A549 (cell line): ENCODE measurements at regions not wholly inside any gene's neighbourhood (a gene's known extent, or its start where the extent isn't known, plus 50 kb on each side); places are given as distances from the start of the nearest gene placed in this dataset.

ENCODE experiments used
- CEBPB ChIP-seq, 2 experiments: fragments of >200 bp in 1 of 2; sonication (Bioruptor Twin) in 1 of 2; formaldehyde crosslinking in 1 of 2; IDR thresholded peaks; 2 replicates each; pipeline ENCODE4 v1.6.1; 2012 to 2016
- CHD2 ChIP-seq: fragments of 150-350 bp; IDR thresholded peaks from 2 replicates; pipeline ENCODE4 v1.6.1; 2014; ENCODE audit warnings: low read length; ENCODE audit not compliant: partially characterized antibody
- EHMT2 ChIP-seq: fragments of 200-600 bp; sonication (generic); IDR thresholded peaks from 2 replicates; pipeline ENCODE4 v1.6.1; 2016; ENCODE audit warnings: antibody characterized with exemption, low read depth, mild to moderate bottlenecking, moderate library complexity
- EP300 ChIP-seq, 2 experiments: fragments of >200 bp; sonication (Bioruptor Twin); formaldehyde crosslinking; IDR thresholded peaks; 2 replicates in 1 of 2; 3 replicates in 1 of 2; pipeline ENCODE4 v1.6.1; 2016 to 2017
- KDM1A ChIP-seq: fragments of 200-600 bp; sonication (generic); IDR thresholded peaks from 2 replicates; pipeline ENCODE4 v1.6.1; 2016; ENCODE audit warnings: low read depth, mild to moderate bottlenecking
- KDM5A ChIP-seq: fragments of 200-600 bp; sonication (generic); IDR thresholded peaks from 2 replicates; pipeline ENCODE4 v1.6.1; 2016; ENCODE audit warnings: antibody characterized with exemption, mild to moderate bottlenecking
- MYC ChIP-seq: IDR thresholded peaks from 2 replicates; pipeline ENCODE4 v1.6.1; 2012; ENCODE audit warnings: mild to moderate bottlenecking, inconsistent platforms, low read length, improper control_type of control experiment, borderline replicate concordance
- POLR2A ChIP-seq: IDR thresholded peaks from 2 replicates; pipeline ENCODE4 v1.6.1; 2012; ENCODE audit warnings: mild to moderate bottlenecking, low read length
- RFX5 ChIP-seq: fragments of 450-650 bp; IDR thresholded peaks from 2 replicates; pipeline ENCODE4 v1.7.1; 2014; ENCODE audit warnings: antibody characterized with exemption, mild to moderate bottlenecking, moderate library complexity
- SMC3 ChIP-seq: fragments of >200 bp; sonication (Bioruptor Twin); formaldehyde crosslinking; IDR thresholded peaks from 3 replicates; pipeline ENCODE4 v1.6.1; 2018; ENCODE audit warnings: inconsistent platforms
- TFCP2L1 ChIP-seq: fragments of 250-450 bp; sonication (Bioruptor Pico); IDR thresholded peaks from 2 replicates; pipeline ENCODE4 v1.5.0; 2021; ENCODE audit warnings: mild to moderate bottlenecking
- TF ChIP-seq, protein P1 (sequence below): fragments of 450-650 bp; IDR thresholded peaks from 2 replicates; pipeline ENCODE4 v1.6.1; 2014; ENCODE audit warnings: antibody characterized with exemption
- TF ChIP-seq, protein P2 (sequence below): fragments of >200 bp; sonication (Bioruptor Twin); formaldehyde crosslinking; IDR thresholded peaks from 3 replicates; pipeline ENCODE4 v1.5.1; 2016

DNA sequence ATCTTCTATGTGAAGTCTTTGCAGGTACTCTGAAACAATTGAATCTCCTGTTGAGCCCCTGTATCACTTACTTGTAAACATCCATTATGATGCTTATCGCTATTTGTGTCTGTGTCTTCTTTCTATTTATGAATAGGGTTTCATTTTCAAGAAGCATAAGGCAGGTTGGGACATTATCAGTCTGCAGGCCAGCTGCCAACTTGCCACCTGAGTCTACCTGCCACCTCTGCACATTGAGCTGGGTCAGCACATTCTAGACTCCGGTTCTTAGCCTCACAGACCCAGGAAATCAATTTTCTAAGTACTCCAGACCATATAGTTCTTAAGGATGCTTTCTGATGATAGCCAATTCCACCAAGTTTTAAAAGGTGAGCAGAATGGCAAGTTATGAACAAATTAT, 105.7 kb upstream of the MCTP2 start:
- TF ChIP-seq, protein P1, sequence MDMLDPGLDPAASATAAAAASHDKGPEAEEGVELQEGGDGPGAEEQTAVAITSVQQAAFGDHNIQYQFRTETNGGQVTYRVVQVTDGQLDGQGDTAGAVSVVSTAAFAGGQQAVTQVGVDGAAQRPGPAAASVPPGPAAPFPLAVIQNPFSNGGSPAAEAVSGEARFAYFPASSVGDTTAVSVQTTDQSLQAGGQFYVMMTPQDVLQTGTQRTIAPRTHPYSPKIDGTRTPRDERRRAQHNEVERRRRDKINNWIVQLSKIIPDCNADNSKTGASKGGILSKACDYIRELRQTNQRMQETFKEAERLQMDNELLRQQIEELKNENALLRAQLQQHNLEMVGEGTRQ = no peak
- TF ChIP-seq TFCP2L1 (CRISPR knock-in tag) (no peak), KDM1A (no peak), CHD2 (no peak), POLR2A (no peak), CEBPB (IDR thresholded peaks at IDR 0.05) (no peak), MYC (no peak), SMC3 (no peak), EP300 (IDR thresholded peaks at IDR 0.05) (no peak), EHMT2 (no peak), KDM5A (no peak), RFX5 (no peak)
- TF ChIP-seq, protein P2, sequence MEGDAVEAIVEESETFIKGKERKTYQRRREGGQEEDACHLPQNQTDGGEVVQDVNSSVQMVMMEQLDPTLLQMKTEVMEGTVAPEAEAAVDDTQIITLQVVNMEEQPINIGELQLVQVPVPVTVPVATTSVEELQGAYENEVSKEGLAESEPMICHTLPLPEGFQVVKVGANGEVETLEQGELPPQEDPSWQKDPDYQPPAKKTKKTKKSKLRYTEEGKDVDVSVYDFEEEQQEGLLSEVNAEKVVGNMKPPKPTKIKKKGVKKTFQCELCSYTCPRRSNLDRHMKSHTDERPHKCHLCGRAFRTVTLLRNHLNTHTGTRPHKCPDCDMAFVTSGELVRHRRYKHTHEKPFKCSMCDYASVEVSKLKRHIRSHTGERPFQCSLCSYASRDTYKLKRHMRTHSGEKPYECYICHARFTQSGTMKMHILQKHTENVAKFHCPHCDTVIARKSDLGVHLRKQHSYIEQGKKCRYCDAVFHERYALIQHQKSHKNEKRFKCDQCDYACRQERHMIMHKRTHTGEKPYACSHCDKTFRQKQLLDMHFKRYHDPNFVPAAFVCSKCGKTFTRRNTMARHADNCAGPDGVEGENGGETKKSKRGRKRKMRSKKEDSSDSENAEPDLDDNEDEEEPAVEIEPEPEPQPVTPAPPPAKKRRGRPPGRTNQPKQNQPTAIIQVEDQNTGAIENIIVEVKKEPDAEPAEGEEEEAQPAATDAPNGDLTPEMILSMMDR = no peak
